ENCODE measurements at regions not wholly inside any gene's neighbourhood (a gene's known extent, or its start where the extent isn't known, plus 50 kb on each side); places are given as distances from the start of the nearest gene placed in this dataset.
"Not testable (repeated sequence)": the region's sequence is repeated elsewhere in the genome, so short reads cannot be mapped to it uniquely, and the experiment has no call there.

DNA sequence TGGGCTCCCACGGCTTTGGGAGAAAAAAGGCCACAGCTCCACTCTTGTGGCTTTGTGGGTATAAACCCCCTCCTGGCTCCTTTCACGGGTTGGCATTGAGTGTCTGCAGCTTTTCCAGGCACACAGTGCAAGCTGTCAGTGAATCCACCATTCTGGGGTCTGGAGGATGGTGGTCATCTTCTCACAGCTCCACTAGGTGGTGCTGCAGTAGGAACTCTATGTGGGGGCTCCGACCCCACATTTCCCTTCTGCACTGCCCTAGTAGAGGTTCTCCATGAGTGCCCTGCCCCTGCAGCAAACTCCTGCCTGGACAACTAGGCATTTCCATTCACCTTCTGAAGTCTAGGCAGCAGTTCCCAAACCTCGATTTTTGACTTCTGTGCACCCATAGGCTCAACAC is 104.5 kb downstream of the ART5 start:
- H3K27me3 ChIP-seq (ENCODE audit: insufficient read depth, low read length); H3K9ac ChIP-seq (ENCODE audit: extremely low read depth, insufficient read length, low read length); H3K27ac ChIP-seq (ENCODE audit: insufficient read length, low read depth, low read length); H4K20me1 ChIP-seq (ENCODE audit: control insufficient read depth, insufficient read depth, insufficient read length); H3K23ac ChIP-seq (ENCODE audit: insufficient read length, low read depth, low read length); H3K4me3 Mint-ChIP-seq; H2AK5ac ChIP-seq (ENCODE audit: insufficient read length, low read length); DNase-seq; H3K79me2 ChIP-seq (ENCODE audit: insufficient read depth, low read length); H3K18ac ChIP-seq (ENCODE audit: insufficient read length, low read depth, low read length); H2BK5ac ChIP-seq (ENCODE audit: insufficient read length, low read length); H3K4me1 ChIP-seq (ENCODE audit: insufficient read depth, low read length); H2BK20ac ChIP-seq (ENCODE audit: low read depth, low read length, poor library complexity, severe bottlenecking); H2BK12ac ChIP-seq (ENCODE audit: insufficient read length, low read depth, low read length); H3K9me3 ChIP-seq (ENCODE audit: control insufficient read depth, low read depth, low read length); H3K56ac ChIP-seq (ENCODE audit: insufficient read length, low read depth, low read length); H3K14ac ChIP-seq (ENCODE audit: insufficient read depth, low read length); H3T11ph ChIP-seq (ENCODE audit: low read length); H3K27ac Mint-ChIP-seq; H4K5ac ChIP-seq (ENCODE audit: insufficient read length, low read depth, low read length); H4K8ac ChIP-seq (replicated peaks; ENCODE audit: insufficient read length, low read depth, low read length); H3K4ac ChIP-seq (ENCODE audit: low read depth, low read length); H2BK120ac ChIP-seq (ENCODE audit: low read depth, low read length, poor library complexity, severe bottlenecking); H3K23me2 ChIP-seq (ENCODE audit: insufficient read length, low read depth, low read length, poor library complexity, severe bottlenecking); H2BK15ac ChIP-seq (ENCODE audit: low read depth, low read length); H3K27me3 Mint-ChIP-seq (ENCODE audit: low read depth); H2AFZ ChIP-seq (ENCODE audit: low read length); H3K4me2 ChIP-seq (ENCODE audit: insufficient read depth, insufficient read length, low read length); H4K91ac ChIP-seq (ENCODE audit: insufficient read length, low read depth, low read length); H3K79me1 ChIP-seq (ENCODE audit: insufficient read depth, low read depth, low read length, poor library complexity, severe bottlenecking): not testable (repeated sequence)
- peak; percentile 61 for TF ChIP-seq CTCF (conservative IDR thresholded peaks at IDR 0.05)
- peaks cover 10 to 11% of the 10 kb centered on the region in 2 experiments for H3K4me1 Mint-ChIP-seq
- peaks cover 13 to 15% (median 14%) of the 10 kb centered on the region in 3 experiments for H3K36me3 Mint-ChIP-seq (ENCODE audit: insufficient read depth in 1 of 3, low read depth in 3 of 3)
- peaks cover 16 to 30% of the 10 kb centered on the region in 2 experiments for H3K9me3 Mint-ChIP-seq
- no CpG with 5 or more reads among the region's 4 CpGs for WGBS (ENCODE audit: extremely low coverage, insufficient read length, low lambda C conversion rate)

- not testable (repeated sequence) for H4K20me1 ChIP-seq (ENCODE audit: control insufficient read depth, insufficient read depth, insufficient read length); H3K9ac ChIP-seq (ENCODE audit: extremely low read depth, insufficient read length, low read length); H3T11ph ChIP-seq (ENCODE audit: low read length); H3K56ac ChIP-seq (ENCODE audit: insufficient read length, low read depth, low read length); H2BK15ac ChIP-seq (ENCODE audit: low read depth, low read length); H3K9me3 Mint-ChIP-seq; H2AFZ ChIP-seq (ENCODE audit: low read length); DNase-seq; H3K4me3 Mint-ChIP-seq; H3K4me2 ChIP-seq (ENCODE audit: insufficient read depth, insufficient read length, low read length); H2BK12ac ChIP-seq (ENCODE audit: insufficient read length, low read depth, low read length); H3K4me1 ChIP-seq (ENCODE audit: insufficient read depth, low read length); H3K79me1 ChIP-seq (ENCODE audit: insufficient read depth, low read depth, low read length, poor library complexity, severe bottlenecking); H3K23ac ChIP-seq (ENCODE audit: insufficient read length, low read depth, low read length); H2BK120ac ChIP-seq (ENCODE audit: low read depth, low read length, poor library complexity, severe bottlenecking); H3K18ac ChIP-seq (ENCODE audit: insufficient read length, low read depth, low read length); H4K91ac ChIP-seq (ENCODE audit: insufficient read length, low read depth, low read length); H2BK20ac ChIP-seq (ENCODE audit: low read depth, low read length, poor library complexity, severe bottlenecking); H3K79me2 ChIP-seq (ENCODE audit: insufficient read depth, low read length); H3K23me2 ChIP-seq (ENCODE audit: insufficient read length, low read depth, low read length, poor library complexity, severe bottlenecking); H2AK5ac ChIP-seq (ENCODE audit: insufficient read length, low read length); H3K27ac ChIP-seq (ENCODE audit: insufficient read length, low read depth, low read length); H3K4ac ChIP-seq (ENCODE audit: low read depth, low read length); H3K27me3 Mint-ChIP-seq (ENCODE audit: low read depth); H3K14ac ChIP-seq (ENCODE audit: insufficient read depth, low read length); H3K27me3 ChIP-seq (ENCODE audit: insufficient read depth, low read length); H3K36me3 Mint-ChIP-seq (ENCODE audit: insufficient read depth in 1 of 3, low read depth in 3 of 3); H3K27ac Mint-ChIP-seq; H2BK5ac ChIP-seq (ENCODE audit: insufficient read length, low read length); H4K8ac ChIP-seq (replicated peaks; ENCODE audit: insufficient read length, low read depth, low read length); H3K9me3 ChIP-seq (ENCODE audit: control insufficient read depth, low read depth, low read length); H4K5ac ChIP-seq (ENCODE audit: insufficient read length, low read depth, low read length)
- no CpG with 5 or more reads among the region's 1 CpG for WGBS (ENCODE audit: extremely low coverage, insufficient read length, low lambda C conversion rate)
- peaks cover 10 to 11% of the 10 kb centered on the region in 2 experiments for H3K4me1 Mint-ChIP-seq
Measured at GRCh38 chr11:3532958-3533357, 108.8 kb downstream of the ART5 start.

Measured in H9 (cell line).